GM23248 (cell line): ENCODE measurements at regions not wholly inside any gene's neighbourhood (a gene's known extent, or its start where the extent isn't known, plus 50 kb on each side); places are given as distances from the start of the nearest gene placed in this dataset.

Source experiments
- EZH2 ChIP-seq: fragments of 200-600 bp; sonication (generic); IDR thresholded peaks from 2 replicates; pipeline ENCODE4 v1.6.1; 2018; ENCODE audit warnings: antibody characterized with exemption, mild to moderate bottlenecking; ENCODE audit not compliant: insufficient read depth, poor library complexity, severe bottlenecking
- EZH2phosphoT487 ChIP-seq: fragments of 200-600 bp; sonication (generic); IDR thresholded peaks from 2 replicates; pipeline ENCODE4 v1.6.1; 2018; ENCODE audit warnings: antibody characterized with exemption, moderate library complexity, mild to moderate bottlenecking, low read depth; ENCODE audit not compliant: insufficient read depth

DNA sequence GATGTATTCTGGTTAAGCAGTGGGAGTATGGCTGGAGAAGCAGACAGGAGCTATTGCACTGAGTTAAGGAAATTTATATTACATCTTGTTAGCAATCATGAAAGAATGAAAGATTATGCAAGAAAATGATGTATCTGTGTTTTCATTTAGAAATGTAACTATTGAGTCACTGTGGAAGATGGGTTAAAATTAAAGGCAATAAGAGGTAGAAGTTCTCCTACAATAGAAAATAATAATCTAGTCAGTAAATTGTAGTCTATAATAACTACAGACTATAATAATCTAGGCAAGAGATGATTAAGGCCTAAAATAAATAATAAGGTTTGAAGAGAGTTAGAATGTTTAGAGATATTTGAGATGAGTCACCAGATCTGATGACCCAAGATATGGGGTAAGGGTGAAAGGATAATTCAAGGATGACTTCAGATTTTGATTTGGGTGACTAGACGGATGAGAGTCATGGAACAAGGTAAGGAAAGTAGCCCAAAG, 371.9 kb upstream of the KCNH7 start:
- TF ChIP-seq EZH2, result no peak
- TF ChIP-seq EZH2phosphoT487, result 0 out of 2 replicates have a peak, but pooled peaks have one; percentile 73
